ENCODE measurements at regions not wholly inside any gene's neighbourhood (a gene's known extent, or its start where the extent isn't known, plus 50 kb on each side); places are given as distances from the start of the nearest gene placed in this dataset.

DNA sequence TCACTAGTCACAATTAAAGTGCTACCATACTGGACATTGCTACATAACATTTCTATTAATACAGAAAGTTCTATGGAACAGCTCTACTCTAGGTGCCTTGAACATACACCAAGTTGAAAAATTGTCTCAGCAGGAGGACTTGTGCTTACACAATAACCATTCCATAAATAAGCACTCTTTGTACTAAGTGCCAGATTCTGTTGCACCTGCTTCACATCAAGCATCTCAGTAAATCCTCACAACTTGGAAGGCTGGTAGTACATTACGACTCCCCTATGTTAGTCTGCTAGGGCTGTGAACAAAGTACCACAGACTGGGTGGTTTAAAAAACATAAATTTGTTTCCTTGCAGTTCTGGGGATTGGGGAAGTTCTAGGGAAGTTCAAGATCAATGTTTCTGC is 296.9 kb upstream of the NCKAP5 start:
- Histone ChIP-seq H3K4me2 (ENCODE audit: low read length) (no peak overlapping the region), H4K20me1 (ENCODE audit: control insufficient read depth, insufficient read depth, low read depth, low read length) (no peaks in the 10 kb centered on the region), H3K4me1 (ENCODE audit: control insufficient read depth, low read length) (no peaks in the 10 kb centered on the region), H3K9me3 (ENCODE audit: control insufficient read depth, insufficient read depth, low read length) (no peaks in the 10 kb centered on the region), H3K4me3 (ENCODE audit: low read length) (no peak overlapping the region), H3K79me2 (ENCODE audit: control insufficient read depth, low read length) (no peaks in the 10 kb centered on the region), H3F3A (ENCODE audit: control insufficient read depth, insufficient read depth) (no peaks in the 10 kb centered on the region), H3K36me3 (ENCODE audit: control insufficient read depth, low read length) (no peaks in the 10 kb centered on the region), H3K27ac (ENCODE audit: low read depth, low read length) (no peak overlapping the region), H3K27me3 (ENCODE audit: control insufficient read depth, low read length) (peaks cover 2% of the 10 kb centered on the region; the same call in 1 of the 2 replicates), H3K9me2 (replicated peaks; ENCODE audit: control insufficient read depth, low read length) (no peaks in the 10 kb centered on the region)
- no peak for TF ChIP-seq EZH2phosphoT487 (IDR thresholded peaks at IDR 0.05; ENCODE audit: borderline replicate concordance, low read length)
- TF ChIP-seq, protein P1, sequence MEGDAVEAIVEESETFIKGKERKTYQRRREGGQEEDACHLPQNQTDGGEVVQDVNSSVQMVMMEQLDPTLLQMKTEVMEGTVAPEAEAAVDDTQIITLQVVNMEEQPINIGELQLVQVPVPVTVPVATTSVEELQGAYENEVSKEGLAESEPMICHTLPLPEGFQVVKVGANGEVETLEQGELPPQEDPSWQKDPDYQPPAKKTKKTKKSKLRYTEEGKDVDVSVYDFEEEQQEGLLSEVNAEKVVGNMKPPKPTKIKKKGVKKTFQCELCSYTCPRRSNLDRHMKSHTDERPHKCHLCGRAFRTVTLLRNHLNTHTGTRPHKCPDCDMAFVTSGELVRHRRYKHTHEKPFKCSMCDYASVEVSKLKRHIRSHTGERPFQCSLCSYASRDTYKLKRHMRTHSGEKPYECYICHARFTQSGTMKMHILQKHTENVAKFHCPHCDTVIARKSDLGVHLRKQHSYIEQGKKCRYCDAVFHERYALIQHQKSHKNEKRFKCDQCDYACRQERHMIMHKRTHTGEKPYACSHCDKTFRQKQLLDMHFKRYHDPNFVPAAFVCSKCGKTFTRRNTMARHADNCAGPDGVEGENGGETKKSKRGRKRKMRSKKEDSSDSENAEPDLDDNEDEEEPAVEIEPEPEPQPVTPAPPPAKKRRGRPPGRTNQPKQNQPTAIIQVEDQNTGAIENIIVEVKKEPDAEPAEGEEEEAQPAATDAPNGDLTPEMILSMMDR (IDR thresholded peaks at IDR 0.05; ENCODE audit: low read depth, low read length, poor library complexity, severe bottlenecking) = no peak

DNA sequence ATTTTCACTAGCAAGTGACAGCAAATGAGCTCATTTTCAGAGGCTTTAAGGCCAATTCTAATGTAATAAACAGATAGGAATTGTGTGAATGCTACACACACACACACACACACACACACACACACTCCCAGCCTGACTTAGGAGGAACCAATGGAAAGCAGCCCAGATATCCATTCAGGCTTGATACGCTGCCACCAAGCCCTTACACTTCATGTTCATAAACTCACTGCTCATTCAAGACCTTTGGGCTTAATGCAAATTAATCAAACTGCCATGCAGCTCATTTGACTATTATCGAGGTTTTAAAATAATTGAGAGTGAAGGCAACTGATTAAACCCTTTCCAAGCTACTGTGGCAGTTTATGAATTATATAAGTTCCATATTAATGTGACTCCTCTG is 298.9 kb upstream of the NCKAP5 start:
- Histone ChIP-seq H3K4me3 (ENCODE audit: low read length) (no peak overlapping the region), H3K27me3 (ENCODE audit: control insufficient read depth, low read length) (peaks cover 2% of the 10 kb centered on the region; the same call in 1 of the 2 replicates), H3K27ac (ENCODE audit: low read depth, low read length) (no peak overlapping the region), H3K9me2 (replicated peaks; ENCODE audit: control insufficient read depth, low read length) (no peaks in the 10 kb centered on the region), H3K9me3 (ENCODE audit: control insufficient read depth, insufficient read depth, low read length) (no peaks in the 10 kb centered on the region), H3K4me1 (ENCODE audit: control insufficient read depth, low read length) (no peaks in the 10 kb centered on the region), H3K79me2 (ENCODE audit: control insufficient read depth, low read length) (no peaks in the 10 kb centered on the region), H3K4me2 (ENCODE audit: low read length) (no peak overlapping the region), H3F3A (ENCODE audit: control insufficient read depth, insufficient read depth) (no peaks in the 10 kb centered on the region), H4K20me1 (ENCODE audit: control insufficient read depth, insufficient read depth, low read depth, low read length) (no peaks in the 10 kb centered on the region), H3K36me3 (ENCODE audit: control insufficient read depth, low read length) (no peaks in the 10 kb centered on the region)
- TF ChIP-seq EZH2phosphoT487 (IDR thresholded peaks at IDR 0.05; ENCODE audit: borderline replicate concordance, low read length) = no peak
- TF ChIP-seq, protein P1 (IDR thresholded peaks at IDR 0.05; ENCODE audit: low read depth, low read length, poor library complexity, severe bottlenecking) = no peak

DNA sequence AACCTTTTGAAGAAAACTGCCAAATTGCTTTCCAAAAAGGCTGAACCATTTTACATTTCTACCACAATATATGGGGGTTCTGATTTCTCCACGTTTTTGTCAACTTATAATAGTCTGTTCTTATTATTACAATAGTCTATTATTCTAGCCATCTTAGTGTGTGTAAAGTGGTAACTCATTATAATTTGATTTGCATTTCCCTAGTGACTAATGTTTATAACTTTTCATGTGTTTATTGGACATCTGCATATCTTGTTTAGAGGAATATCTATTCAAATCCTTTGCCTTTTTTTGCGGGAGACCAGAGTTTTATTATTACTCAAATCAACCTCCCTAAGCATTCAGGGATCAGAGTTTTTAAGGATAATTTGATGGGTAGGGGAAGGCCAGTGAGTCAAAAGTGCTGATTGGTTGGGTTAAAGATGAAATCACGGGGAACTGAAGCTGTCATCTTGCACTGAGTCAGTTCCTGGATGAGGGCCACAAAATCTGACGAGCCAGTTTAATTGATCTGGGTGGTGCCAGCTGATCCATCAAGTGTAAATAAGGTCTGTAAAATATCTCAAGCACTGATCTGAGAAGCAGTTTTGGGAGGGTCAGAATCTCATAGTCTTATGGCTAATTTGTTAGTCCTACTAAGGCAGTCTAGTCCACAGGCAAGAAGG is 303.4 kb upstream of the NCKAP5 start:
- TF ChIP-seq, protein P1 (IDR thresholded peaks at IDR 0.05; ENCODE audit: low read depth, low read length, poor library complexity, severe bottlenecking) = no peak
- TF ChIP-seq EZH2phosphoT487 (IDR thresholded peaks at IDR 0.05; ENCODE audit: borderline replicate concordance, low read length) = no peak
- Histone ChIP-seq H3K27ac (ENCODE audit: low read depth, low read length) (no peak overlapping the region), H4K20me1 (ENCODE audit: control insufficient read depth, insufficient read depth, low read depth, low read length) (no peaks in the 10 kb centered on the region), H3F3A (ENCODE audit: control insufficient read depth, insufficient read depth) (no peaks in the 10 kb centered on the region), H3K4me3 (ENCODE audit: low read length) (no peak overlapping the region), H3K27me3 (ENCODE audit: control insufficient read depth, low read length) (no peaks in the 10 kb centered on the region), H3K79me2 (ENCODE audit: control insufficient read depth, low read length) (no peaks in the 10 kb centered on the region), H3K9me2 (replicated peaks; ENCODE audit: control insufficient read depth, low read length) (no peaks in the 10 kb centered on the region), H3K4me2 (ENCODE audit: low read length) (no peak overlapping the region), H3K36me3 (ENCODE audit: control insufficient read depth, low read length) (no peaks in the 10 kb centered on the region), H3K4me1 (ENCODE audit: control insufficient read depth, low read length) (no peaks in the 10 kb centered on the region), H3K9me3 (ENCODE audit: control insufficient read depth, insufficient read depth, low read length) (no peaks in the 10 kb centered on the region)

All from DOHH2 (cell line).